SJCRH30 (cell line): ENCODE measurements at regions not wholly inside any gene's neighbourhood (a gene's known extent, or its start where the extent isn't known, plus 50 kb on each side); places are given as distances from the start of the nearest gene placed in this dataset.
"Not testable (repeated sequence)": the region's sequence is repeated elsewhere in the genome, so short reads cannot be mapped to it uniquely, and the experiment has no call there.

Source experiments
- DNase-seq, 2 experiments: peaks; one replicate each; pipeline ENCODE4 v3.0.0-alpha.2; 2015 to 2020
- H3K27ac ChIP-seq: fragments of 250-450 bp; sonication (Bioruptor Pico); 2 replicates; pipeline ENCODE4 v1.5.1; 2020; ENCODE audit warnings: mild to moderate bottlenecking, moderate library complexity
- H3K27me3 ChIP-seq: fragments of 250-450 bp; sonication (Bioruptor Pico); 2 replicates; pipeline ENCODE4 v1.5.1; 2020; ENCODE audit warnings: mild to moderate bottlenecking, moderate library complexity
- H3K36me3 ChIP-seq: fragments of 250-450 bp; sonication (Bioruptor Pico); 2 replicates; pipeline ENCODE4 v1.5.1; 2020; ENCODE audit warnings: mild to moderate bottlenecking, moderate library complexity
- H3K4me1 ChIP-seq: fragments of 250-450 bp; sonication (Bioruptor Pico); 2 replicates; pipeline ENCODE4 v1.5.1; 2020; ENCODE audit warnings: mild to moderate bottlenecking, moderate library complexity
- H3K4me3 ChIP-seq: fragments of 250-450 bp; sonication (Bioruptor Pico); 2 replicates; pipeline ENCODE4 v1.5.1; 2020; ENCODE audit warnings: mild to moderate bottlenecking, moderate library complexity
- H3K9me3 ChIP-seq: fragments of 250-450 bp; sonication (Bioruptor Pico); replicated peaks from 2 replicates; pipeline ENCODE4 v1.5.1; 2020; ENCODE audit warnings: mild to moderate bottlenecking, moderate library complexity

GRCh38 chr12:34604227-34604626, 581.9 kb downstream of the ALG10 start:
- H3K27me3 ChIP-seq: no peaks in the 10 kb centered on the region
- H3K4me3 ChIP-seq: no peak overlapping the region
- no peak for DNase-seq
- H3K36me3 ChIP-seq: no peaks in the 10 kb centered on the region
- H3K9me3 ChIP-seq: no peaks in the 10 kb centered on the region
- no peaks in the 10 kb centered on the region for H3K4me1 ChIP-seq
- no peak overlapping the region for H3K27ac ChIP-seq

- DNase-seq: no peak
These were observed 582.6 kb downstream of the ALG10 start for GRCh38 chr12:34604631-34605509.

GRCh38 chr12:34605510-34605887, 583.2 kb downstream of the ALG10 start:
- no peak overlapping the region for H3K27ac ChIP-seq
- no peaks in the 10 kb centered on the region for H3K27me3 ChIP-seq
- DNase-seq: no peak
- no peak overlapping the region for H3K4me3 ChIP-seq
- no peaks in the 10 kb centered on the region for H3K9me3 ChIP-seq
- no peaks in the 10 kb centered on the region for H3K4me1 ChIP-seq
- H3K36me3 ChIP-seq: no peaks in the 10 kb centered on the region

More at GRCh38 chr12:34604631-34605509, 582.6 kb downstream of the ALG10 start:
- Histone ChIP-seq H3K36me3 (no peaks in the 10 kb centered on the region), H3K4me1 (no peaks in the 10 kb centered on the region), H3K27me3 (no peaks in the 10 kb centered on the region), H3K27ac (no peak overlapping the region), H3K9me3 (no peaks in the 10 kb centered on the region), H3K4me3 (no peak overlapping the region)

- H3K27ac ChIP-seq: no peak overlapping the region
- no peak overlapping the region for H3K4me3 ChIP-seq
- DNase-seq: no peak
- no peaks in the 10 kb centered on the region for H3K27me3 ChIP-seq
- H3K4me1 ChIP-seq: no peaks in the 10 kb centered on the region
- H3K36me3 ChIP-seq: no peaks in the 10 kb centered on the region
- H3K9me3 ChIP-seq: no peaks in the 10 kb centered on the region
These were observed 583.9 kb downstream of the ALG10 start for GRCh38 chr12:34605955-34606748.

- Histone ChIP-seq H3K4me1 (no peaks in the 10 kb centered on the region), H3K9me3 (no peaks in the 10 kb centered on the region), H3K4me3 (no peak overlapping the region), H3K27me3 (no peaks in the 10 kb centered on the region), H3K27ac (no peak overlapping the region), H3K36me3 (no peaks in the 10 kb centered on the region)
- DNase-seq: no peak
These were observed 584.6 kb downstream of the ALG10 start for GRCh38 chr12:34606749-34607519.

GRCh38 chr12:34607520-34608195, 585.4 kb downstream of the ALG10 start:
- Histone ChIP-seq H3K9me3 (no peaks in the 10 kb centered on the region), H3K36me3 (no peaks in the 10 kb centered on the region), H3K4me1 (no peaks in the 10 kb centered on the region), H3K27ac (no peak overlapping the region), H3K27me3 (no peaks in the 10 kb centered on the region), H3K4me3 (no peak overlapping the region)
- no peak for DNase-seq

GRCh38 chr12:34613988-34614387, 591.7 kb downstream of the ALG10 start:
- not testable (repeated sequence) for H3K27me3 ChIP-seq, H3K9me3 ChIP-seq, H3K4me1 ChIP-seq, H3K36me3 ChIP-seq, DNase-seq, H3K27ac ChIP-seq, H3K4me3 ChIP-seq

- no peaks in the 10 kb centered on the region for H3K9me3 ChIP-seq
- H3K36me3 ChIP-seq: no peaks in the 10 kb centered on the region
- no peaks in the 10 kb centered on the region for H3K27me3 ChIP-seq
- H3K4me1 ChIP-seq: no peaks in the 10 kb centered on the region
- no peak overlapping the region for H3K4me3 ChIP-seq
- H3K27ac ChIP-seq: no peak overlapping the region
- DNase-seq: peak in 1 of 2 experiments; percentile 53
These were observed 602.8 kb downstream of the ALG10 start for GRCh38 chr12:34625116-34625515.

GRCh38 chr12:34626363-34627157, 604.3 kb downstream of the ALG10 start:
- H3K4me1 ChIP-seq: no peaks in the 10 kb centered on the region
- H3K36me3 ChIP-seq: no peaks in the 10 kb centered on the region
- no peak overlapping the region for H3K27ac ChIP-seq
- H3K27me3 ChIP-seq: no peaks in the 10 kb centered on the region
- peaks cover 2% of the 10 kb centered on the region; the same call in 1 of the 2 replicates for H3K9me3 ChIP-seq
- no peak for DNase-seq
- H3K4me3 ChIP-seq: no peak overlapping the region
